SKM-1 (cell line): ENCODE measurements at regions not wholly inside any gene's neighbourhood (a gene's known extent, or its start where the extent isn't known, plus 50 kb on each side); places are given as distances from the start of the nearest gene placed in this dataset.

ENCODE experiments used
- DNase-seq: peaks from one replicate; lab custom pipeline; 2025; ENCODE audit not compliant: unreplicated experiment; lab: John Stamatoyannopoulos, UW

DNA sequence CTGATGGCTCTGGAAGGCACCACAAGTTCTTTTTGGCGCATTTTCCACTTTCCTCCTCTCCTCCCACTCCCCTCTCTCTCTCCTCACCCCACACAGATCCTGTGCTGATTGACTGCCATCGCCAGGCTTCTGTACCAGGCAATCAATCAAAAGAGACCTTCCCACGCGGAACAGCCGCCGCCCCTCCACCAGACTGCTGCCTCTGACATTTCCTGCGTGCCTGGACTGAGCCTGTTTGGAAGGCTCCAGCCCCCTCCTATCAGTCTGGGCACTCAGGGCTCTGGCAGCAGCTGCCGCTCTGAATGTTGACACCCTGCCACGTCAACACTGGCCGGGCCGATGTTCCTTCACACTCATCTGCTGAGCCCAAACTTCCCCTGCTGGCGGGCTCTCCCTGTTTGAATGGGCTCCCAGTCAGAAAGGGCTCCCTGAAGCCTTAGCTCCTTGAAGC, 467.7 kb downstream of the EPHA4 start:
- DNase-seq: no peak

GRCh38 chr2:221106241-221106640, 465.9 kb downstream of the EPHA4 start:
- DNase-seq: no peak

- DNase-seq: no peak
These were observed 464.7 kb downstream of the EPHA4 start for GRCh38 chr2:221107424-221107823.

GRCh38 chr2:221109552-221109951, 462.6 kb downstream of the EPHA4 start:
- no peak for DNase-seq

DNA sequence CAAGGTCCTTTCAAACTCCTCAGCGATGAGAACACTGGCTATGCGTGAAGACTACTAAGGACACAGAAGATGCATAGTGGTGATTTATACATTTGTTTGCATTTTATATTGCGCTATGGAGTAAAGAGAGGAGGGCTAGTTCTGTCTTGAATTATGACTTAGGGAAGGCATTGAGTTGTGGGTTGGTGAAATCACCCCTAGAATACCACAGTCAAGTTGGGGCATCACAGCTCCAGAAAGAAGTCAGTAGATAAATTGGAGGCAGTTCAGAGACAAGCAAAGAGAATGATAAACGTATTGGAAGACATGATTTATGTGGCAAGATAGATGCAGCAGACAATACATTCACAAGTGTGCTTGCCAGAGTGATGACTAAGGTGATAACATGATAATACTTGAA, 460.4 kb downstream of the EPHA4 start:
- no peak for DNase-seq

DNA sequence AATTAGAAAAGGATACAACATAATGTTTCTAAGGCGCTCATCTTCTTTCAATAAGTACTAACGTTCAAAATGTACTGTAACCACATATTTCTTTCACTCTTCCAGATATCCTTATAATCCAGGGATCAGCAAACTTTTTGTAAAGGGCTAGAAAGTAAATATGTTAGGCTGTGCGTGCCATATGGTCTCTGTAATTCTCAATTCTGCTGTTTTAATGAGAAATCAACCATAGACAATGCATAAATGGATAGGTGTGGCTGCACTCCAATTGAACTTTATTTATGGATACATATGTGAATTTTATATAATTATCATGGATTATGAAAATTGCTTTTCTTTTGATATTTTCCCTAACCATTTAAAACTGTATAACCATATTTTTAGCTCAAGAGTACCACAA, 459.4 kb downstream of the EPHA4 start:
- DNase-seq: no peak

DNA sequence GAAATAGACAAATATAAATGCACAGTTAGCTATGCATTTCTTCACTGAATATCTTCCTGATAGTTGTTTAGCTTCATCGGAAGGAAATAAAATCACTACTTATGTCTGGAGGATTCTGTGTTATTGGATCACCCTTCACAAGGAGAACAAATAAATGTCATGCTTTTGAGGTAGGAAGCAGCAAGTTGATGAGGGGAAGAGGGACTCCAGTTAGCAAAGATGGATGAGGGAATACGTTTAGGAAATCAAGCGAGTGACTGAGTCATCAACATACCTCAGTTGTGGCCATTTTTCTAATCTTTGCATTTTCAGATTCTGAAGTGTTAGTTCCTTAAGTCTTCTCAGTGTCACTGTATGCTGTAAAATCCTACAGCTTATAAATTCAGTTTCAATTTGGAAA, 456.2 kb downstream of the EPHA4 start:
- DNase-seq: no peak

DNA sequence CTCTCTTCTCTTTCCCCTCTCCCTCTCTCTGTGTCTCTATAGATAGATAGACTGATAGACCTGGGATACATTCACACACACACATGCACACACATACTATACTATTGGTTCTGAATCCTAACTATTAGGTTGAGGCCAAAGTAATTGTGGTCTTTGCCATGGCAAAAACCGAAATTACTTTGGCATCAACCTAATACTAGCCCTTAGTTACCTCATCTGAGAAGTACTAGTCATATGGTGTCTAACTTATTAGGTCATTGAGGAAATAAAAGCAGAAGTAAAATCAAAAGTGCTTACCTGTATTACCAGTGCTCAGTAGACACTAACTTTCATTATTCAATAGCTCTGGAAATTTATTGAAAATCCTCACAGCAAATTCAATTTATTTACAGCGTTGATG, 451.5 kb downstream of the EPHA4 start:
- DNase-seq: no peak

GRCh38 chr2:221123396-221123795, 448.7 kb downstream of the EPHA4 start:
- DNase-seq: no peak

GRCh38 chr2:221124532-221125240, 447.4 kb downstream of the EPHA4 start:
- DNase-seq: no peak

DNA sequence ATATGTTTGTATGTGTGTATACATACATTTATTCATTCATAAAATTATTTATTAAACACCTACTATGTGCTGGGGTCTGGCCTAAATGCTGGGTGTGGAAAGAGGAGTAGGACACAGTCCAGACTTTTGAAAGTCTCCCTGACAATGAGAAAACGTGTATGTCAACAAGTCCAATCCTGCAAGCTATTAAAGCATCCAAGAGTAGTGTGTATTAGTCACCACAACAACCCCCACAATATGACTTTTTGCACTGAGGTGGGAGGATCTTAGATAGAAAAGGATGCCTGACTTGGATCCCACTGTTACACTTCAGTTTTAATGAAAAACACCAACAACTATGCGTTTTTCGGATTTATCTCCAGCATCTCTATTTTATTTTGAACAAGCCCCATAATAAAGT, 446.4 kb downstream of the EPHA4 start:
- DNase-seq: no peak

DNA sequence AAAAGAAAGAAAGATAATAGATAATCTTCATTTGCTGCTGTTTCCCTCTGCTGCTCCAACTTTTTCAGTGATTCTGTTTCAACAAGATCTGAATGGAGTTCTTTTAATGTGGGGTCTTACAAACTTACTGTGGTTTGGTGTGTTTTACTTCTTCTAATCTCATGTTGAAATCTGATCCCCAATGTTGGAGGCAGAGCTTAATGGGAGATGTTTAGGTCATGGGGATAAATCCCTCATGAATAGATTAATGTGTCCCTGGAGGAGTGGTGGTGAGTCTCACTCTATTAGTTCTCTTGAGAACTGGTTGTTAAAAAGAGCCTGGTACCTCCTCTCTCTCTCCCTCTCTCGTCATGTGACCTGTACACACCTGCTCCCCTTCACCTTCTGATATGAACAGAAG, 442.4 kb downstream of the EPHA4 start:
- no peak for DNase-seq

GRCh38 chr2:221130431-221130830, 441.7 kb downstream of the EPHA4 start:
- no peak for DNase-seq

GRCh38 chr2:221133941-221134340, 438.2 kb downstream of the EPHA4 start:
- DNase-seq: no peak

GRCh38 chr2:221134718-221135117, 437.4 kb downstream of the EPHA4 start:
- DNase-seq: no peak

DNA sequence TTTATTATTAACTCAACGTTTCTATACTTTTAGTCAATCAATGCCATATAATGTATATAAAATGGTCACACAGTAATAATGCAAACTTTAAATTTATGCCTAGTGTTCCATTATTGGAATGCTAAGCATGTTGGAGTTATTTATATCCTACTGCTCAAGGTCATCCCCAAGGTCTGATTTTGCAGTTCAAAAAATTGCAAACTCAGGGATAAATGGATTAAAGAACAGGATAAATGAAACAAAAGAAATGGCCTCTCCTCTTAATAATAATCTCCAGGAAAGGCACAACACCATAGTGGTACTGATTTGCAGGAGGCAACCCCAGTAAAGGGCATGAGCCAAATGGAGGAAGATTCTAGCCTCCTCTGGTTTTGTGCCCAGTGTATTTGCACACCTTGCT, 436.4 kb downstream of the EPHA4 start:
- no peak for DNase-seq

DNA sequence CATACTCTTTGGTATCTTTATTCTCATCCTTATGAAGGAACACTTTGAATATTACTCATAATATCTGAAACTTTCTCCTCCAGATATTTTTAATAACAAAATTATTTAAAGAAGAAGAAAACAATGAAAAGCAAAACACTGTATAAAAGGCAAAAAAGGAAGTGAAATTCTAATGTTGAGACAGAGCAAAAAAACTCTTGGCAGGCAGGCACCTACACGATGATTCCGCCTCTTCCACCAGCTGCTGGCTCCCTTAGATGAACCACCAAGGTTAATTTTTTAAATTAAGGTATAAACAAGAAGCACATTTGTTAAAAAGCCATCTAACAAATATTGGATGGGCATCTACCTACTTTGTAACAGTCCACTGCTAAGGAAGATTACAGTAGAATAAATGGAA, 434.7 kb downstream of the EPHA4 start:
- no peak for DNase-seq

DNA sequence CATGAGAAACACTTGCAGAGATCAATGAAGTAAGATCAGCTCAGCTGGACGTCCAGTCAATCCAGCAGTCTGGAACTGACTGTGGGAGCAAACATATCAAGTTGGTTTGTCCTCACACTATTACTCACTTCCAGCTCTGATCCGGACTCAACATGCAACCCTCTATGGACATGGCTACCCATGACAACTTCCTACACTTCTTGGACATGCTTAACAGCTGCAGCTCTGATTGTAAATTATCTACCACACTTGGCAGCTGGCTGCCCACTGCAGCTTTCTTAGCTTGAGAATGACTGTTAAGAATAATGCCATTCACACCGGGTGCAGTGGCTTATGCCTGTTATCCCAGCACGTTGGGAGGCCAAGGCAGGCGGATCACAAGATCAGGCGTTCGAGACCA, 429.8 kb downstream of the EPHA4 start:
- no peak for DNase-seq

DNA sequence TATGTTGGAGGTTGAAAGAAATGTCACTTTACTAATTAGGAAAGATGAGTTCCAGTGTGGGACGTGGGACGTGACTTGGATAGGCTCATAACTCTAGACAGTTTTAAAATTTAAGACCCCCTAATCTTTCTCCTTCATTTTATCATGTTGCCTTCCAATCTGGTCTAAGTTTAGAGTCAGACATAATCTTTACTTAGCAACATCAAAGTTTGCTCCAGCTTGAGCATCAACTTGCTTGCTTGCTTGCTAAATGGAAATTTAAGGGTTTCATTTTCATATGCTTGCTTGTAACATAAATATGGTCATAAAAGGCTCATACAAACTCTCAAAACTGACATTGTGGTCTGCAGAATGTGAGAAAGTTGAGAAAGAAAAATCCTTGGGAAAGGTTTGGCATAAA, 428.9 kb downstream of the EPHA4 start:
- DNase-seq: no peak

DNA sequence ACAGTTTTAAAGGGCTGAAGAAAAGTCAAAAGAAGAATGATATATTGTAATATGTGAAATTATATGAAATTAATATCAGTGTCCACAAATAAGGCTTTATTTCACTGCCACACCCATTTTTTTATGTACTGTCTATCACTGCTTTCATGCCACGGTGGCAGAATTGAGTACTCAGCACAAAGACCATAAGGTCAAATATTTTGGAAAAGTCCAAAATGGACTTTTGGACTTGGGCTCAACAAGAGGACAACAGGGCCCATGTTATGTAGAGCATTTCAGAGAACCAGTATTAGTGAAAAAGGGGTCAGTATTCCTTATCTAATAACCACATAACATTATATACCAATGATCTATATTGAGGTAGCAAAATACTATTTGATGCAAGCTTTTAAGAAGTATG, 427.2 kb downstream of the EPHA4 start:
- no peak for DNase-seq

DNA sequence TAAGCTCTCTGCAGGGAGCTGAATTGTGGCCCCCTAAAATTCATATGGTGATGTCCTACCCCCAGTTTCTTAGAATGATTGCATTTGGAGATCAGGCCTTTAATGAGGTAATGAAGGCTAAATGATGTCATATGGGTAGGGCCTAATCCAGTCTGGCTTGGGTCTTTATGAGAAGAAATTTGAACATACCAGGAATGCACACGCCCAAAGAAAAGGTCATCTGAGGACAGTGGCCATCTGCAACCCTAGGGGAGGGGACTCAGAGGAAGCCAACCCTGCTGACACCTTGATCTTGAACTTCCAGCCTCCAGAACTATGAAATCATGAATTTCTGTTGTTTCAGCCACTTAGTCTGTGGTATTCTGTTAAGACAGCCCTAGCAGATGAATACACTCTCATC, 426.7 kb downstream of the EPHA4 start:
- no peak for DNase-seq

DNA sequence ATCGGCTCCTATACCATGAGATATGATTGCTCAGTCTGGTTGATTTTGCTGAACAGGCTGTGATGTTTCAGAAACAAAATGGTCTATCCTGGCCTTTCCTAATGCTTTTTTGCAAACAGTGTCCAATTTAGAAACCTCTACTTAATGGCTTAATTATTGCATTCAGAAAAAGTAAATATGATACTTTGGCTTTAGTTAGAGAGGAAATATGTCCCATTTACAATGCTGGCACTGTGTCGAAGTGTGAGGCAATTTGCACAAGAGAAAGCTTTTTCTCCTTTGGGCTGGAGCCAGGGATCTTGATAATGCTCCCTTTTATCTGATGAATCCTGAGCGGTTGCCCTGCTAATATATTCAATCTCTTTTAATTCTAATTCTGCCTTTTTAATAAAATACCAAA, 418.9 kb downstream of the EPHA4 start:
- DNase-seq: no peak

DNA sequence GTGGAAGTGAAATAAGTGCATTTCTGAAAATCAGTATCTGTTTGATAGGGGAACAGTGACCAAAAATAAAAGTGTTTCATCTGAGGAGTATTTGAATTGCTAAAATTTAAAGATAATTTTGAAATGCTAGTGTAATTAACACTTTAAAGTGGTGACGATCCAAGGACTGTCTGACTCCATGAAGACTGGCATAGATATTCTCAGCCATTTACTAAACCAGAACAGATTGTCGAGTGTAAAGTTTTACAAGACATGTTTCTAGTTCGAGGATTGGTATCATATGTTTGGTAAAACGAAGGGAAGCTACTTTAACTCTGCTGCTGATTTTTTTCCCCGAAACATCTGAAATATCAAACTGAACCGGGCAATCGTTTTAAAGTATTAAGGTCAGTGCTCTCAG, 417.9 kb downstream of the EPHA4 start:
- DNase-seq: no peak
